HL-60 (cell line): ENCODE measurements at regions not wholly inside any gene's neighbourhood (a gene's known extent, or its start where the extent isn't known, plus 50 kb on each side); places are given as distances from the start of the nearest gene placed in this dataset.

Experiments
- GABPA ChIP-seq: IDR thresholded peaks from 2 replicates; pipeline ENCODE4 v1.6.1; 2012; ENCODE audit warnings: low read depth
- POLR2AphosphoS5 ChIP-seq: IDR thresholded peaks from 2 replicates; pipeline ENCODE4 v1.6.1; 2012; ENCODE audit warnings: low read depth
- REST ChIP-seq: IDR thresholded peaks from 2 replicates; pipeline ENCODE4 v1.6.1; 2012; ENCODE audit warnings: low read depth; ENCODE audit not compliant: insufficient replicate concordance
- SPI1 ChIP-seq: IDR thresholded peaks from 2 replicates; pipeline ENCODE4 v1.6.1; 2012; ENCODE audit warnings: low read depth, mild to moderate bottlenecking, borderline replicate concordance
- TF ChIP-seq, protein P1 (sequence below): IDR thresholded peaks from one replicate; pipeline ENCODE4 v1.5.1; 2011; ENCODE audit warnings: low read length, control low read depth, inconsistent platforms; ENCODE audit not compliant: insufficient read depth

DNA sequence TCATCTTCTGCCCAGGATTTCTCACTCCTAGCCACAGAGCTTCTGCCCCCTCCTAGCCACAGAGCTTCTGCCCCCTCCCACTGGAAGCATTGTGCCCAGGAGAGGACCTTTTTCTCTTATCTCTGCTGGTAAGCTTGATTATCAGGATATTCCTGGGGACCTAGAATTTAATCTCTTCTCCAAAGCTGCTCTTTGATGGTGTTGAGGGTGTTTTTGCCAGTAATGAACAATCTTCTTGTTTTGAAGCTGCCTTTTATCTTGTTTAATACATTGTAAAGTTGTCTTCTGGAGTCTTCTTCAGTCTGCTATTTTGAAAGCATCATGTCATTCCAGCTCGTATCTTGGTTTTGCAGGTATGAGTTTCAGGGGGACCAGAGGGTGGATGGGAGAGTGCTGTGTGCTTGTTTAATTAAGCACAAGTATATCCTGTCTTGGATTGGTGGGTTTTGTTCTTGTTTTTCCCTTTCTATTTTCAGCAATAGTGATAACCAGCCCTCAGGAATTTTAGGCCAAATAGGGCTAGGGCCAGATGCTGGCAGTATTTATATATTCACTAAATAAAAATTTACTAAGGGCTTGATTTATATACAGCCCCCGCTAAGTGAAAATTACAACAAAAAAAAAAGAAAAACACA lies 214.0 kb upstream of the DMRT1 start:
- TF ChIP-seq, protein P1, sequence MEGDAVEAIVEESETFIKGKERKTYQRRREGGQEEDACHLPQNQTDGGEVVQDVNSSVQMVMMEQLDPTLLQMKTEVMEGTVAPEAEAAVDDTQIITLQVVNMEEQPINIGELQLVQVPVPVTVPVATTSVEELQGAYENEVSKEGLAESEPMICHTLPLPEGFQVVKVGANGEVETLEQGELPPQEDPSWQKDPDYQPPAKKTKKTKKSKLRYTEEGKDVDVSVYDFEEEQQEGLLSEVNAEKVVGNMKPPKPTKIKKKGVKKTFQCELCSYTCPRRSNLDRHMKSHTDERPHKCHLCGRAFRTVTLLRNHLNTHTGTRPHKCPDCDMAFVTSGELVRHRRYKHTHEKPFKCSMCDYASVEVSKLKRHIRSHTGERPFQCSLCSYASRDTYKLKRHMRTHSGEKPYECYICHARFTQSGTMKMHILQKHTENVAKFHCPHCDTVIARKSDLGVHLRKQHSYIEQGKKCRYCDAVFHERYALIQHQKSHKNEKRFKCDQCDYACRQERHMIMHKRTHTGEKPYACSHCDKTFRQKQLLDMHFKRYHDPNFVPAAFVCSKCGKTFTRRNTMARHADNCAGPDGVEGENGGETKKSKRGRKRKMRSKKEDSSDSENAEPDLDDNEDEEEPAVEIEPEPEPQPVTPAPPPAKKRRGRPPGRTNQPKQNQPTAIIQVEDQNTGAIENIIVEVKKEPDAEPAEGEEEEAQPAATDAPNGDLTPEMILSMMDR = no peak
- TF ChIP-seq POLR2AphosphoS5 = no peak
- no peak for TF ChIP-seq GABPA
- TF ChIP-seq REST = no peak
- no peak for TF ChIP-seq SPI1
